CD8-positive, alpha-beta memory T cell (primary cell): ENCODE measurements at regions not wholly inside any gene's neighbourhood (a gene's known extent, or its start where the extent isn't known, plus 50 kb on each side); places are given as distances from the start of the nearest gene placed in this dataset.

Experiments
- CTCF ChIA-PET: fragments of 350-600 bp; sonication (Branson Sonifier 250); formaldehyde crosslinking; loops from one replicate; lab custom pipeline; 2021; ENCODE audit warnings: antibody characterized with exemption; lab: Charles Lee
- POLR2A ChIA-PET: fragments of 350-600 bp; sonication (Branson Sonifier 250); formaldehyde crosslinking; loops from one replicate; lab custom pipeline; 2021; ENCODE audit warnings: antibody characterized with exemption; lab: Charles Lee
- DNase-seq, 5 donors: peaks; one replicate each; pipeline versions ENCODE4 v3.0.0 to v3.0.0-alpha.2; 2020 to 2022; ENCODE audit warnings: mixed read lengths in 1 of 5
- H3K27ac ChIP-seq: one replicate; pipeline ENCODE4 v1.7.0; 2013; ENCODE audit warnings: low read depth, mild to moderate bottlenecking, low read length, moderate library complexity
- H3K27me3 ChIP-seq: 2 replicates; pipeline ENCODE4 v1.7.0; 2013; ENCODE audit warnings: low read length, mild to moderate bottlenecking; ENCODE audit not compliant: insufficient read depth, poor library complexity, severe bottlenecking
- H3K36me3 ChIP-seq: 2 replicates; pipeline ENCODE4 v1.7.0; 2013; ENCODE audit warnings: mild to moderate bottlenecking, low read length, moderate library complexity; ENCODE audit not compliant: insufficient read depth
- H3K4me1 ChIP-seq: 2 replicates; pipeline ENCODE4 v1.7.0; 2013; ENCODE audit warnings: mild to moderate bottlenecking, low read length, moderate library complexity; ENCODE audit not compliant: insufficient read depth
- H3K4me3 ChIP-seq: 2 replicates; pipeline ENCODE4 v1.7.0; 2013; ENCODE audit warnings: mild to moderate bottlenecking, low read length
- H3K9me3 ChIP-seq: 2 replicates; pipeline ENCODE4 v1.7.0; 2013; ENCODE audit warnings: mild to moderate bottlenecking, low read length
- H3K27ac Mint-ChIP-seq, 8 donors: one replicate each; pipeline ENCODE4 v1.8.0; 2020 to 2021; ENCODE audit warnings: mixed read lengths in 8 of 8, mild to moderate bottlenecking in 6 of 8, inconsistent platforms in 3 of 8, moderate library complexity in 3 of 8
- H3K27me3 Mint-ChIP-seq, 2 donors: one replicate each; pipeline ENCODE4 v1.8.0; 2020 to 2021; ENCODE audit warnings: mixed read lengths in 2 of 2, mild to moderate bottlenecking in 1 of 2, moderate library complexity in 1 of 2
- H3K36me3 Mint-ChIP-seq, 3 donors: one replicate each; pipeline ENCODE4 v1.8.0; 2020 to 2021; ENCODE audit warnings: mixed read lengths in 3 of 3, inconsistent platforms in 1 of 3, mild to moderate bottlenecking in 1 of 3
- H3K4me1 Mint-ChIP-seq, 3 donors: one replicate each; pipeline ENCODE4 v1.8.0; 2020 to 2021; ENCODE audit warnings: mixed read lengths in 3 of 3, inconsistent platforms in 1 of 3, mild to moderate bottlenecking in 1 of 3
- H3K4me3 Mint-ChIP-seq, 7 donors: one replicate each; pipeline ENCODE4 v1.8.0; 2020 to 2021; ENCODE audit warnings: mixed read lengths in 7 of 7, mild to moderate bottlenecking in 6 of 7, moderate library complexity in 4 of 7, inconsistent platforms in 2 of 7
- H3K9me3 Mint-ChIP-seq, 5 donors: one replicate each; pipeline ENCODE4 v1.8.0; 2020 to 2022; ENCODE audit warnings: mixed read lengths in 5 of 5, mild to moderate bottlenecking in 3 of 5, moderate library complexity in 2 of 5, inconsistent platforms in 1 of 5

GRCh38 chr4:164485136-164485535 is 268.8 kb upstream of the SMIM31 start:
- H3K4me3 ChIP-seq: no peak overlapping the region
- POLR2A ChIA-PET: no interaction called here
- CTCF ChIA-PET: no interaction called here

GRCh38 chr4:164488114-164488513 is 265.8 kb upstream of the SMIM31 start:
- POLR2A ChIA-PET: no interaction called here

More at GRCh38 chr4:164485136-164485535, 268.8 kb upstream of the SMIM31 start:
- H3K27ac ChIP-seq: no peak overlapping the region
- Mint-ChIP-seq H3K27me3 (no peaks in the 10 kb centered on the region), H3K36me3 (no peaks in the 10 kb centered on the region), H3K4me1 (no peaks in the 10 kb centered on the region), H3K27ac (no peak overlapping the region), H3K9me3 (peaks cover under 1 to 16% (median 4%) of the 10 kb centered on the region in 5 donors), H3K4me3 (no peak overlapping the region)
- DNase-seq: no peak
- H3K36me3 ChIP-seq: no peaks in the 10 kb centered on the region
- H3K27me3 ChIP-seq: no peaks in the 10 kb centered on the region
- H3K4me1 ChIP-seq: no peaks in the 10 kb centered on the region
- no peaks in the 10 kb centered on the region for H3K9me3 ChIP-seq

DNA sequence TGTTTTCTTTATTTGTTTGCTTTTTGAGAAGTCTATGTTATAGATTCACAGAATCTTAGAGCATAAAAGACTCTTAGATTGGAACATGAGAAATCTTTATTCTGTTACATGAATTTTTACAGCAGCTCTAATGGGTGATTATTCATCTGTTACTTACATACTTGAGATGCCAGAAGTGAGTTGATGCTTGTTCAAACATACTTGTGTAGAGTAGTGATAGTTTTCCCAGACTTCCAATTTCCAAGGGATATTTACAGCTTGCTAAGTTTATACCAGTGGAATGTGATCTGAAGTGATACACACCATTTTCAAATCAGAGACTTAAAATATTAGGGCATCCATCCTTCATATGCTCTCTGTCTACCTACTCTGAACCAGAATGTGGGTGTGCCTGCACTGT is 252.9 kb upstream of the SMIM31 start:
- H3K27ac Mint-ChIP-seq: no peak overlapping the region
- no peak for DNase-seq
- H3K4me3 Mint-ChIP-seq: no peak overlapping the region
- H3K9me3 ChIP-seq: no peaks in the 10 kb centered on the region
- POLR2A ChIA-PET: no interaction called here
- H3K4me1 Mint-ChIP-seq: no peaks in the 10 kb centered on the region
- no peak overlapping the region for H3K4me3 ChIP-seq
- H3K9me3 Mint-ChIP-seq: peaks cover 0 to 3% (median 0%) of the 10 kb centered on the region in 5 donors
- H3K27me3 Mint-ChIP-seq: peaks cover 0 to 2% of the 10 kb centered on the region in 2 donors
- no peaks in the 10 kb centered on the region for H3K27me3 ChIP-seq
- no peaks in the 10 kb centered on the region for H3K36me3 ChIP-seq
- no peaks in the 10 kb centered on the region for H3K36me3 Mint-ChIP-seq
- CTCF ChIA-PET: no interaction called here
- H3K27ac ChIP-seq: no peak overlapping the region
- no peaks in the 10 kb centered on the region for H3K4me1 ChIP-seq

More at GRCh38 chr4:164488114-164488513, 265.8 kb upstream of the SMIM31 start:
- Histone ChIP-seq H3K27me3 (no peaks in the 10 kb centered on the region), H3K36me3 (no peaks in the 10 kb centered on the region), H3K9me3 (no peaks in the 10 kb centered on the region), H3K4me3 (no peak overlapping the region), H3K4me1 (no peaks in the 10 kb centered on the region), H3K27ac (no peak overlapping the region)
- no peaks in the 10 kb centered on the region for H3K36me3 Mint-ChIP-seq
- CTCF ChIA-PET: no interaction called here
- H3K4me3 Mint-ChIP-seq: no peak overlapping the region
- peaks cover 0 to 20% (median 4%) of the 10 kb centered on the region in 5 donors for H3K9me3 Mint-ChIP-seq
- H3K27ac Mint-ChIP-seq: no peak overlapping the region
- H3K4me1 Mint-ChIP-seq: no peaks in the 10 kb centered on the region
- H3K27me3 Mint-ChIP-seq: no peaks in the 10 kb centered on the region
- no peak for DNase-seq

- DNase-seq: no peak
- POLR2A ChIA-PET: no interaction called here
- no peak overlapping the region for H3K4me3 Mint-ChIP-seq
- CTCF ChIA-PET: no interaction called here
- Histone ChIP-seq H3K36me3 (no peaks in the 10 kb centered on the region), H3K9me3 (no peaks in the 10 kb centered on the region), H3K27me3 (no peaks in the 10 kb centered on the region), H3K4me3 (no peak overlapping the region), H3K4me1 (no peaks in the 10 kb centered on the region), H3K27ac (no peak overlapping the region)
- no peaks in the 10 kb centered on the region for H3K4me1 Mint-ChIP-seq
- H3K27ac Mint-ChIP-seq: no peak overlapping the region
- peaks cover 0 to 3% (median 0%) of the 10 kb centered on the region in 5 donors for H3K9me3 Mint-ChIP-seq
- H3K27me3 Mint-ChIP-seq: peaks cover 0 to 2% of the 10 kb centered on the region in 2 donors
- H3K36me3 Mint-ChIP-seq: no peaks in the 10 kb centered on the region
These were observed 250.1 kb upstream of the SMIM31 start for GRCh38 chr4:164503874-164504273.

- CTCF ChIA-PET: no interaction called here
- Mint-ChIP-seq H3K4me3 (no peak overlapping the region), H3K9me3 (peaks cover 0 to 2% (median 0%) of the 10 kb centered on the region in 5 donors), H3K27me3 (peaks cover 0 to 2% of the 10 kb centered on the region in 2 donors), H3K36me3 (no peaks in the 10 kb centered on the region), H3K4me1 (no peaks in the 10 kb centered on the region), H3K27ac (no peak overlapping the region)
- H3K4me3 ChIP-seq: no peak overlapping the region
- no peaks in the 10 kb centered on the region for H3K9me3 ChIP-seq
- no peak for DNase-seq
- POLR2A ChIA-PET: no interaction called here
- H3K4me1 ChIP-seq: no peaks in the 10 kb centered on the region
- H3K27me3 ChIP-seq: no peaks in the 10 kb centered on the region
- H3K36me3 ChIP-seq: no peaks in the 10 kb centered on the region
- H3K27ac ChIP-seq: no peak overlapping the region
These were observed 245.8 kb upstream of the SMIM31 start for GRCh38 chr4:164508097-164508496.

DNA sequence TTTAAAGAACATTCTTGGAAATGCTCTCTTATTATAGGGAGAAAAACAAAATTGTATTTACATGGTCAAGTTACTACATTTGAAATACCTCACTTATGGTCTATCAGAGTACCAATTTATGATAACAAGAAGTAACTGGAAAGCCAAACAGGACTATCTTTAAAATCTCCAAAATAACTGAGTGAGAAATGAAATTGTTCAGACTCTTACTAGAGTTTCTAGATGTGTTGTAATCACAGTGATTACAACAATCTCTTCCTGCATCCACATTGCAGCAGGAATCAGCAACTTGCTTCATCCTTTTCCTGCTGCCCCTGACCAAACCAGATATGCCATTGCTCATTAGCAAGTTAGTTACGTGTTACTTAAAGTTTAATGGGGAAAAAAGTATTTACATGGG is 245.2 kb upstream of the SMIM31 start:
- DNase-seq: no peak
- no peaks in the 10 kb centered on the region for H3K4me1 ChIP-seq
- H3K27ac ChIP-seq: no peak overlapping the region
- no peaks in the 10 kb centered on the region for H3K9me3 ChIP-seq
- no peak overlapping the region for H3K4me3 Mint-ChIP-seq
- H3K36me3 Mint-ChIP-seq: no peaks in the 10 kb centered on the region
- POLR2A ChIA-PET: no interaction called here
- no peak overlapping the region for H3K4me3 ChIP-seq
- H3K27ac Mint-ChIP-seq: no peak overlapping the region
- H3K36me3 ChIP-seq: no peaks in the 10 kb centered on the region
- no peaks in the 10 kb centered on the region for H3K27me3 ChIP-seq
- H3K9me3 Mint-ChIP-seq: peaks cover 0 to 2% (median 0%) of the 10 kb centered on the region in 5 donors
- peaks cover 0 to 2% of the 10 kb centered on the region in 2 donors for H3K27me3 Mint-ChIP-seq
- CTCF ChIA-PET: no interaction called here
- H3K4me1 Mint-ChIP-seq: no peaks in the 10 kb centered on the region

DNA sequence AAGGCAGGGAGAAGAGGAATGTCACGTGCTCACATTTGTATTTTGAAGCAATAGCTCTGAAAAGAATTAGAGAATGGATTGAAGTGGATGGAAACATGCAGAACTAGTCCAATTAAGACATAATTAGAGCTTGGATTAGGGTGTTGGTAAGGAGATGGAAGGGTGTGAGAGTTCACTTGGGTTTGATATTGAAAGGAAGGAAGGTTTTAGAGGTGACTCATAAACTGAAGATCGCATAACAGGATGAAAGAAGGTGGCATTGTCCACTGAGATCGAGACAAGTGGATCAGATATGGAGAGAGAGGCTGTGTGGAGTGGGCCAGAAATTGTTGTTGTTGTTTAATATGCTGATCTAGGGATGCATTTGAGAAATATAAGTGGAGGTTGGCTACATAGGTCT is 244.0 kb upstream of the SMIM31 start:
- POLR2A ChIA-PET: no interaction called here
- Mint-ChIP-seq H3K4me1 (no peaks in the 10 kb centered on the region), H3K27ac (no peak overlapping the region), H3K9me3 (peaks cover 0 to 2% (median 0%) of the 10 kb centered on the region in 5 donors), H3K4me3 (no peak overlapping the region), H3K27me3 (peaks cover 0 to 2% of the 10 kb centered on the region in 2 donors), H3K36me3 (no peaks in the 10 kb centered on the region)
- CTCF ChIA-PET: no interaction called here
- no peaks in the 10 kb centered on the region for H3K27me3 ChIP-seq
- H3K9me3 ChIP-seq: no peaks in the 10 kb centered on the region
- DNase-seq: no peak
- no peaks in the 10 kb centered on the region for H3K4me1 ChIP-seq
- H3K27ac ChIP-seq: no peak overlapping the region
- H3K4me3 ChIP-seq: no peak overlapping the region
- H3K36me3 ChIP-seq: no peaks in the 10 kb centered on the region

- Mint-ChIP-seq H3K27ac (no peak overlapping the region), H3K27me3 (no peaks in the 10 kb centered on the region), H3K4me1 (no peaks in the 10 kb centered on the region), H3K36me3 (no peaks in the 10 kb centered on the region), H3K9me3 (peaks cover 0 to 2% (median 0%) of the 10 kb centered on the region in 5 donors), H3K4me3 (no peak overlapping the region)
- POLR2A ChIA-PET: no interaction called here
- H3K9me3 ChIP-seq: no peaks in the 10 kb centered on the region
- H3K27me3 ChIP-seq: no peaks in the 10 kb centered on the region
- no peaks in the 10 kb centered on the region for H3K36me3 ChIP-seq
- H3K4me1 ChIP-seq: no peaks in the 10 kb centered on the region
- no peak for DNase-seq
- H3K4me3 ChIP-seq: no peak overlapping the region
- H3K27ac ChIP-seq: no peak overlapping the region
- CTCF ChIA-PET: no interaction called here
These were observed 241.8 kb upstream of the SMIM31 start for GRCh38 chr4:164512124-164512523.

GRCh38 chr4:164514765-164515164 is 239.2 kb upstream of the SMIM31 start:
- Histone ChIP-seq H3K27ac (no peak overlapping the region), H3K4me3 (no peak overlapping the region), H3K36me3 (no peaks in the 10 kb centered on the region), H3K27me3 (no peaks in the 10 kb centered on the region), H3K4me1 (no peaks in the 10 kb centered on the region), H3K9me3 (no peaks in the 10 kb centered on the region)
- no peak for DNase-seq
- no peak overlapping the region for H3K27ac Mint-ChIP-seq
- no peaks in the 10 kb centered on the region for H3K27me3 Mint-ChIP-seq
- no peak overlapping the region for H3K4me3 Mint-ChIP-seq
- POLR2A ChIA-PET: no interaction called here
- no peaks in the 10 kb centered on the region for H3K4me1 Mint-ChIP-seq
- peaks cover 0 to 2% (median 0%) of the 10 kb centered on the region in 5 donors for H3K9me3 Mint-ChIP-seq
- H3K36me3 Mint-ChIP-seq: no peaks in the 10 kb centered on the region
- CTCF ChIA-PET: no interaction called here
